MCF 10A (cell line): ENCODE measurements at regions not wholly inside any gene's neighbourhood (a gene's known extent, or its start where the extent isn't known, plus 50 kb on each side); places are given as distances from the start of the nearest gene placed in this dataset.

Source experiments
- BruUV-seq: library from RNA; stranded (reverse); fragments of 400-500 nt; replicated peaks from 2 replicates; lab custom pipeline; 2021; lab: Mats Ljungman, UMichigan
- CTCF ChIA-PET: fragments of 300-600 bp; sonication (Branson Sonifier 250); formaldehyde crosslinking; extraction: SDS; loops from one replicate; lab custom pipeline; 2021; ENCODE audit warnings: antibody characterized with exemption, inconsistent platforms; lab: Yijun Ruan, JAX
- POLR2A ChIA-PET: fragments of 300-600, 350-650 bp; sonication (Branson Sonifier 250); formaldehyde crosslinking; extraction: SDS; loops from one replicate; lab custom pipeline; 2020; ENCODE audit warnings: antibody characterized with exemption, inconsistent platforms; lab: Yijun Ruan, JAX
- DNase-seq: peaks from one replicate; pipeline ENCODE4 v3.0.0-alpha.2; 2018; ENCODE audit not compliant: unreplicated experiment
- H3K27ac Mint-ChIP-seq: one replicate; pipeline ENCODE4 v1.8.0; 2022; ENCODE audit warnings: mild to moderate bottlenecking, low read depth, mixed read lengths; ENCODE audit not compliant: unreplicated experiment
- H3K27me3 Mint-ChIP-seq: one replicate; pipeline ENCODE4 v1.8.0; 2022; ENCODE audit warnings: mixed read lengths; ENCODE audit not compliant: insufficient read depth, unreplicated experiment
- H3K36me3 Mint-ChIP-seq: one replicate; pipeline ENCODE4 v1.8.0; 2022; ENCODE audit warnings: mild to moderate bottlenecking, moderate library complexity, mixed read lengths; ENCODE audit not compliant: insufficient read depth, unreplicated experiment
- H3K4me1 Mint-ChIP-seq: one replicate; pipeline ENCODE4 v1.8.0; 2022; ENCODE audit warnings: mixed read lengths; ENCODE audit not compliant: insufficient read depth, unreplicated experiment
- H3K4me3 Mint-ChIP-seq: one replicate; pipeline ENCODE4 v1.8.0; 2022; ENCODE audit warnings: mild to moderate bottlenecking, moderate library complexity, mixed read lengths; ENCODE audit not compliant: unreplicated experiment
- H3K9me3 Mint-ChIP-seq: one replicate; pipeline ENCODE4 v1.8.0; 2022; ENCODE audit warnings: mixed read lengths; ENCODE audit not compliant: unreplicated experiment
- intact Hi-C: fragments of 100-400 bp; cut with micrococcal nuclease; formaldehyde crosslinking; loops from 2 replicates; pipeline ENCODE4 v1.14.1; 2022
- TF ChIP-seq, protein P1 (sequence below): fragments of 200-600 bp; IDR thresholded peaks from one replicate; pipeline ENCODE4 v1.8.0; 2022; ENCODE audit warnings: antibody characterized with exemption, mild to moderate bottlenecking; ENCODE audit not compliant: unreplicated experiment

DNA sequence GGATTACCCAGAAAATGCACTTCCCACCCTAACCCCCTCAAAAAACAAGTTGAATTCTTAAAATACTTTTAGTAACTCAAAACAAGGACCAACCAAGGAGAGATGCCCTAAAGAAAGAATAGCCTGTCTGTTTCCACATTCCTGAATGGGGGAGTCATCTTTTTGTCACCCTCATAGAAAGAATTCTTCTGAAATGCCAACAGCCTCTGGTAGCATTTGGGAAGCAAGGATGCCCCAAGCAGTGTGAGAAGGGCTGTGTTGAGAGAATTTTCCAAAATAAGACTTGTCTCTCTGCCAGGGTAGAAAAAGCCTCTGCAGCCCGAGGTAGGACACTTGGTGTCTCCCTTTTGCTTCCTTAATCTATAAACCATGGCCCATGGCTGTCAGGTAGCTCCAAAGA, 173.1 kb upstream of the VCX3A start:
- POLR2A ChIA-PET: no interaction called here

GRCh38 chrX:6707497-6707896, 172.6 kb upstream of the VCX3A start:
- CTCF ChIA-PET: no interaction called here
- POLR2A ChIA-PET: no interaction called here
- H3K36me3 Mint-ChIP-seq: no peaks in the 10 kb centered on the region
- DNase-seq: no peak
- H3K9me3 Mint-ChIP-seq: peaks cover 9% of the 10 kb centered on the region
- H3K4me1 Mint-ChIP-seq: no peaks in the 10 kb centered on the region
- intact Hi-C loops: no loop called here
- H3K27me3 Mint-ChIP-seq: no peaks in the 10 kb centered on the region
- TF ChIP-seq, protein P1, sequence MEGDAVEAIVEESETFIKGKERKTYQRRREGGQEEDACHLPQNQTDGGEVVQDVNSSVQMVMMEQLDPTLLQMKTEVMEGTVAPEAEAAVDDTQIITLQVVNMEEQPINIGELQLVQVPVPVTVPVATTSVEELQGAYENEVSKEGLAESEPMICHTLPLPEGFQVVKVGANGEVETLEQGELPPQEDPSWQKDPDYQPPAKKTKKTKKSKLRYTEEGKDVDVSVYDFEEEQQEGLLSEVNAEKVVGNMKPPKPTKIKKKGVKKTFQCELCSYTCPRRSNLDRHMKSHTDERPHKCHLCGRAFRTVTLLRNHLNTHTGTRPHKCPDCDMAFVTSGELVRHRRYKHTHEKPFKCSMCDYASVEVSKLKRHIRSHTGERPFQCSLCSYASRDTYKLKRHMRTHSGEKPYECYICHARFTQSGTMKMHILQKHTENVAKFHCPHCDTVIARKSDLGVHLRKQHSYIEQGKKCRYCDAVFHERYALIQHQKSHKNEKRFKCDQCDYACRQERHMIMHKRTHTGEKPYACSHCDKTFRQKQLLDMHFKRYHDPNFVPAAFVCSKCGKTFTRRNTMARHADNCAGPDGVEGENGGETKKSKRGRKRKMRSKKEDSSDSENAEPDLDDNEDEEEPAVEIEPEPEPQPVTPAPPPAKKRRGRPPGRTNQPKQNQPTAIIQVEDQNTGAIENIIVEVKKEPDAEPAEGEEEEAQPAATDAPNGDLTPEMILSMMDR: no peak
- H3K27ac Mint-ChIP-seq: no peak overlapping the region
- no TSS peak for BruUV-seq
- H3K4me3 Mint-ChIP-seq: no peak overlapping the region

More for the DNA sequence above, 173.1 kb upstream of the VCX3A start:
- CTCF ChIA-PET: no interaction called here
- intact Hi-C loops: no loop called here
- TF ChIP-seq, protein P1: no peak
- H3K4me1 Mint-ChIP-seq: no peaks in the 10 kb centered on the region
- H3K27ac Mint-ChIP-seq: no peak overlapping the region
- no peaks in the 10 kb centered on the region for H3K36me3 Mint-ChIP-seq
- H3K4me3 Mint-ChIP-seq: no peak overlapping the region
- peaks cover 9% of the 10 kb centered on the region for H3K9me3 Mint-ChIP-seq
- no TSS peak for BruUV-seq
- H3K27me3 Mint-ChIP-seq: no peaks in the 10 kb centered on the region
- no peak for DNase-seq

GRCh38 chrX:6701085-6701484, 166.2 kb upstream of the VCX3A start:
- intact Hi-C loops: no loop called here
- Mint-ChIP-seq H3K4me3 (no peak overlapping the region), H3K9me3 (peaks cover 16% of the 10 kb centered on the region), H3K36me3 (no peaks in the 10 kb centered on the region), H3K4me1 (no peaks in the 10 kb centered on the region), H3K27ac (no peak overlapping the region), H3K27me3 (no peaks in the 10 kb centered on the region)
- TF ChIP-seq, protein P1: no peak
- ChIA-PET POLR2A (no interaction called here), CTCF (no interaction called here)
- DNase-seq: no peak
- BruUV-seq: no TSS peak

- no peaks in the 10 kb centered on the region for H3K27me3 Mint-ChIP-seq
- CTCF ChIA-PET: no interaction called here
- no TSS peak for BruUV-seq
- intact Hi-C loops: no loop called here
- no peaks in the 10 kb centered on the region for H3K4me1 Mint-ChIP-seq
- no peak overlapping the region for H3K4me3 Mint-ChIP-seq
- no peak overlapping the region for H3K27ac Mint-ChIP-seq
- no peaks in the 10 kb centered on the region for H3K36me3 Mint-ChIP-seq
- TF ChIP-seq, protein P1: no peak
- POLR2A ChIA-PET: no interaction called here
- H3K9me3 Mint-ChIP-seq: peaks cover 16% of the 10 kb centered on the region
- no peak for DNase-seq
These were observed 160.8 kb upstream of the VCX3A start for GRCh38 chrX:6695717-6696116.
